GM12892 (cell line): ENCODE measurements at regions not wholly inside any gene's neighbourhood (a gene's known extent, or its start where the extent isn't known, plus 50 kb on each side); places are given as distances from the start of the nearest gene placed in this dataset.

Source experiments
- POLR2A ChIP-seq: IDR thresholded peaks from 2 replicates; pipeline ENCODE4 v1.6.1; 2011; ENCODE audit warnings: low read depth, low read length, control low read depth
- POLR2AphosphoS5 ChIP-seq: IDR thresholded peaks from 2 replicates; pipeline ENCODE4 v1.6.1; 2011; ENCODE audit warnings: low read depth, low read length, control low read depth
- TAF1 ChIP-seq: IDR thresholded peaks from 2 replicates; pipeline ENCODE4 v1.6.1; 2011; ENCODE audit warnings: low read depth, mild to moderate bottlenecking, control low read depth, low read length, borderline replicate concordance

DNA sequence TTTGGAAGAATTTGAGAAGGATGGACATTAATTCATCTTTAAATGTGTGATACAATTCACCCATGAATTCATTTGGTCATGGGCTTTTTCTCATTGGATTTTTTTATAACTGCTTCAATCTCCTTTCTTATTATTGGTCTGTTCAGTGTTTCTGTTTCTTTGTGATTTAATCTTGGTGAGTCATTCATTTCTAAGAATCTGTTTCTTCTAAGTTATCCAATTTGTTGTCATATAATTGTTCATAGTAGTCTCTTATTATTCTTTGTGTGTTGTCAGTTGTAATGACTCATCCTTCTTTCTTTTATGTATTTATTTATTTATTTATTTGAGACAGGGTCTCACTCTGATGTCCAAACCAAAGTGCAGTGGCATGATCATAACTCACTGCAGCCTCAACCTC is 146.1 kb upstream of the ZNF267 start:
- no peak for TF ChIP-seq TAF1
- TF ChIP-seq POLR2A = no peak
- TF ChIP-seq POLR2AphosphoS5 = no peak
